Bronchial epithelial cell (primary cell): ENCODE measurements at regions not wholly inside any gene's neighbourhood (a gene's known extent, or its start where the extent isn't known, plus 50 kb on each side); places are given as distances from the start of the nearest gene placed in this dataset.

Experiments
- DNase-seq: peaks from one replicate; pipeline ENCODE4 v3.0.0-alpha.2; 2010; ENCODE audit warnings: low read depth
- FAIRE-seq: peaks from 2 replicates; lab custom pipeline; 2011; peaks lifted over from hg19 to GRCh38; lab: Jason Lieb, UNC
- H3K27me3 ChIP-seq: 2 replicates; pipeline ENCODE4 v1.5.1; 2011; ENCODE audit warnings: low read length; ENCODE audit not compliant: control insufficient read depth, insufficient read depth
- H3K36me3 ChIP-seq: 2 replicates; pipeline ENCODE4 v1.5.1; 2011; ENCODE audit warnings: low read length; ENCODE audit not compliant: control insufficient read depth, insufficient read depth
- H3K4me3 ChIP-seq: 2 replicates; pipeline ENCODE4 v1.5.1; 2011; ENCODE audit warnings: mild to moderate bottlenecking, low read depth, low read length, control low read depth
- CTCF ChIP-seq: IDR thresholded peaks from 2 replicates; pipeline ENCODE4 v1.5.1; 2011; ENCODE audit warnings: mild to moderate bottlenecking, moderate library complexity, low read length, control low read depth, inconsistent platforms; ENCODE audit not compliant: insufficient read depth, severe bottlenecking

- TF ChIP-seq CTCF: no peak
- Histone ChIP-seq H3K4me3 (no peak overlapping the region), H3K27me3 (no peaks in the 10 kb centered on the region), H3K36me3 (no peaks in the 10 kb centered on the region)
- DNase-seq (no peak), FAIRE-seq (no peak)
These were observed 181.7 kb upstream of the KIF2A start for GRCh38 chr5:62124266-62124665.

- H3K4me3 ChIP-seq: no peak overlapping the region
- TF ChIP-seq CTCF: no peak
- no peaks in the 10 kb centered on the region for H3K27me3 ChIP-seq
- DNase-seq (no peak), FAIRE-seq (no peak)
- no peaks in the 10 kb centered on the region for H3K36me3 ChIP-seq
These were observed 179.9 kb upstream of the KIF2A start for GRCh38 chr5:62126090-62126489.

- DNase-seq: no peak
- Histone ChIP-seq H3K4me3 (no peak overlapping the region), H3K36me3 (no peaks in the 10 kb centered on the region), H3K27me3 (peaks cover 1% of the 10 kb centered on the region)
- TF ChIP-seq CTCF: no peak
- no peak for FAIRE-seq
These were observed 178.8 kb upstream of the KIF2A start for GRCh38 chr5:62127098-62127736.

- Histone ChIP-seq H3K4me3 (no peak overlapping the region), H3K36me3 (no peaks in the 10 kb centered on the region), H3K27me3 (peaks cover 2% of the 10 kb centered on the region)
- no peak for TF ChIP-seq CTCF
- FAIRE-seq (no peak), DNase-seq (no peak)
These were observed 175.9 kb upstream of the KIF2A start for GRCh38 chr5:62130107-62130506.

- Histone ChIP-seq H3K4me3 (no peak overlapping the region), H3K36me3 (no peaks in the 10 kb centered on the region), H3K27me3 (peaks cover 2% of the 10 kb centered on the region)
- FAIRE-seq (no peak), DNase-seq (peak; percentile 17)
- no peak for TF ChIP-seq CTCF
These were observed 173.7 kb upstream of the KIF2A start for GRCh38 chr5:62132276-62132675.

- FAIRE-seq (no peak), DNase-seq (no peak)
These were observed 172.6 kb upstream of the KIF2A start for GRCh38 chr5:62133426-62133825.

More at GRCh38 chr5:62133426-62133825, 172.6 kb upstream of the KIF2A start:
- Histone ChIP-seq H3K4me3 (no peak overlapping the region), H3K36me3 (no peaks in the 10 kb centered on the region), H3K27me3 (peaks cover 2% of the 10 kb centered on the region)
- no peak for TF ChIP-seq CTCF
